Activated T-cell treated with anti-CD3 and anti-CD28 coated beads for 4 hours (primary cell): ENCODE measurements at regions not wholly inside any gene's neighbourhood (a gene's known extent, or its start where the extent isn't known, plus 50 kb on each side); places are given as distances from the start of the nearest gene placed in this dataset.
"Not testable (repeated sequence)": the region's sequence is repeated elsewhere in the genome, so short reads cannot be mapped to it uniquely, and the experiment has no call there.

ENCODE experiments used
- DNase-seq: peaks from one replicate; pipeline ENCODE4 v3.0.0-alpha.2; 2020

DNA sequence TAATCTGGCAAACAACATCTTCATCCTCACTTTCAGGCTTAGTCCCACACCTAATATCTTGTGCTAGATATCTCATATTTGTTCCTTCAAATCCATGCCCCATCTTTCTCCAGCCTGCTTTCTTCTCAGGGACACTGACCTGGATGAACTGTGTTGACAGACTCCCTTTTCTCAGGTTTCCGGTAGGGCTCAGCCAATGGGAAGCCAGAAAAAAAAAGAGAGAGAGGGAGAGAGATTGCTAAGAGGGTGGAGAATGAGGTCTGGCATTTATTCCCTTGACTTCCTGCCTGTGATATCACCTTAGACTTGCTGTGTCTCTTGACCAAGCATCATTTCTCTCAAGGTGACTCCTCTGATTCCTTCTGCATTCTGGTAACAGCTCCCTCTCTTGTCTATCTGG is 145.6 kb upstream of the ABI3BP start:
- no peak for DNase-seq

- no peak for DNase-seq
Observed at GRCh38 chr3:101134331-101134730, 141.1 kb upstream of the ABI3BP start.

- no peak for DNase-seq
Observed at GRCh38 chr3:101133652-101134051, 140.4 kb upstream of the ABI3BP start.

DNA sequence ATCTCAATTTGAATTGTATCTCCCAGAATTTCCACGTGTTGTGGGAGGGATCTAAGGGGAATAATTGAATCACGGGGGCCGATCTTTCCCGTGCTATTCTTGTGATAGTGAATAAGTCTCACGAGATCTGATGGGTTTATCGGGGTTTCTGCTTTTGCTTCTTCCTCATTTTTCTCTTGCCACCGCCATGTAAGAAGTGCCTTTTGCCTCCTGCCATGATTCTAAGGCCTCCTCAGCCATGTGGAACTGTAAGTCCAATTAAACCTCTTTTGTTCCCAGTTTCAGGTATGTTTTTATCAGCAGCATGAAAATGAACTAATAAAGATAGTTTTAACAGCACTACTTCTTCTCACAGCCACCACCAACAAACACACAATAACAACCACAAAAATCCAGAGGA is 140.0 kb upstream of the ABI3BP start:
- DNase-seq = not testable (repeated sequence)

GRCh38 chr3:101131767-101132166 is 138.5 kb upstream of the ABI3BP start:
- no peak for DNase-seq

- DNase-seq = no peak
Observed at GRCh38 chr3:101128786-101129185, 135.6 kb upstream of the ABI3BP start.

DNA sequence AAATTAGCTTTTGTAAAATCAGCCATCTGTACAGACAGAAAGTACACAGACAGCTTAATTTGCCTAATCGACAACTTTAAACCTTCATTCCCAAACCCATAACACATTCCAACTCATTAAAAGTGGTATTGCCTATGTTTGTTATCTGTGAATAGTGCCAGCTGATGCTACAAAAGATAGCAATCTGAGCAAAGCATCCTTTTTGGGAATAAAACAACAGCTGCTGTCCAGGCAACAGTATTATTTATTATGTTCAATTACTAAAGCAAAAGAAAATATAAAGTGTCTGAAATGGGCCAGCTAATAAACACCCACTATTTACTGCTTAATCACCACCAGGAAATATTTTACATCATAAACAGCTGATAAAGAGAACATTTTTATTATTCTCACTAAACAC is 134.8 kb upstream of the ABI3BP start:
- no peak for DNase-seq

DNA sequence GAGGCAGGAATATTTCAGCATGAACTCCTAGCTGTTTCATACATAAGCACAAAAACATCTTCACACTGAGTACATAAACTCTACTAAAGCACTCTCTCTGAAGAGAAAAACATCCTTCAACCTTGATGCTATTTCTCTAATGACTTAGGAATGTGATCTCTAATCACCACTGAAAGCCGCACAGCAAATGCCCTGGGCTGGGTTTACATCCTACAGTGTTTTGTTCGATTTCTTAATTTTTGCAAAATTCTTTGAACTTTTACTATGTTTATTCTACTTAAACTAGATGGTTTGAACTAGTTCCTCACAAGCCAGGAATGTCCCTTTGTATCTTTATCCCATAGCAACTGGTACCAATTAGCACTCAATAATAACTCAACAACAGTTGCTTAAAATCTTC is 130.9 kb upstream of the ABI3BP start:
- no peak for DNase-seq

DNA sequence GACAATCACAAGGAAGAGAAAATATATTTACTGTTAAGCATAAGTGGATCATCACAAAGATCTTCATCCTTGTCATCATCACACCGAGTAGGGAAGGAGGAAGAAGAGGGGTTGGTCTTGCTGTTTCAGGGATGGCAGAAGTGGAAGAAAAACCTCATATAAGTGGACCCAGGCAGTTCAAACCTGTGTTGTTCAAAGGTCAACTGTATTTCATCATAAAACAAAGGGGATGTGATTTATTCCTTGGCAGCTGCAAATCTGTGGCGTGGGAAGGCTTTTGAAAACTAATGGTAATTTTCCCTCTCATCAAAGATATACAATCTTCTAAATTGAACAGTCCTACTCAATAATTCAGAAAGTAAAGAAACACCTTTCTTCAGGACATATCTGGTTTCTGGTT is 129.9 kb upstream of the ABI3BP start:
- no peak for DNase-seq

- DNase-seq = no peak
Observed at GRCh38 chr3:101122681-101123080, 129.5 kb upstream of the ABI3BP start.

DNA sequence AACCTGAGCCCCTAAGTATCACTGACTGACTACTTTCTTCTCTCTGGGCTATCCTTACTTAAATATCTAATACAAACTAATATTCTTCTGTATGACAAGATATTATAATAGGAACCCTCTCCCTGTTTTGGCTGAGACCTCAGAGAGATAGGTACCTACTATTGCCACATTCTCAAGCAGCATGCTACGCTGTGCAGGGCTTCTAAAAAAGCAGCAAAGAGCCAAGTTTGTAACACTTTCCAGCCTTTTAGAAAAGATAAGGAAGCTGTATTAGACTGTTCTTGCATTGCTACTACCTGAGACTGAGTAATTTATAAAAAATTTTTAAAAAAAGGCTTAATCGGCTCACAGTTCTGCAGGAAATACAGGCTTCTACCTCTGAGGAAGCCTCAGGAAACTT is 126.8 kb upstream of the ABI3BP start:
- DNase-seq = no peak

DNA sequence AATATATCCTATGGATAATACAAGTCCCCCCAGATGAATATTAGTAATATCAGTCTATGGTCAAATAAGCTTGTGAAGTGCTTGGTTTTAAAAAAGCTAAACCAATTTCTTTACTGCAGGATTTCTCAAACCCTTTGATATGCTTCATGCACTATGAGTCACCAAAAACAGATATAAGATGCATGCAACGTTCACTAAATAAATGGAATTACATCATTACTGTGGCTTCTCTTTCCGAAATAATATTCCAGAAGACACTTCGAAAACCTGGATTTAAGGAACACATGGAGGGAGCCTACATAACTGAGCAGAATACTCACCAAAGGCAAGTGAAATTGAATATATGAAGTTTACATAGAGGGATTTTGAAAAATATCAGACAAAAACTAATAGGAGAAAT is 126.3 kb upstream of the ABI3BP start:
- no peak for DNase-seq

DNA sequence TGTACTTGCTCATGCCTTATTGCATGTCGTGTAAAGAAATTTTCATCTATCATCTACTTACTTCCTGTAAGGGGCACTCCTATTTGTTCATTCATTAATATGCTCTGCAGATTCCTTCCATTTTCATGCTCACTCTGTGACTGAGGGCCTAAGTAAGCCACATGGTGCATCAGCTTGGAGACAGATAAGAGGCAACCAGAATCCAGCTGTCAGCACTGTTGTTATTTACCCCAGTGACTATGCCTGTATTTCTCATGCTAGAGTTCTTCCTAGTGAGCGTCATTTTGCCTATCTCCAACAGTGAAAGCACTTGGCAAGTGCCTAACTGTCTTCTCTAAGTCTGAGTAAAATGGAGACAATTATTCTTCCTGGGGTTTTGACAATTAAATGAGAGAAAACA is 124.8 kb upstream of the ABI3BP start:
- no peak for DNase-seq

DNA sequence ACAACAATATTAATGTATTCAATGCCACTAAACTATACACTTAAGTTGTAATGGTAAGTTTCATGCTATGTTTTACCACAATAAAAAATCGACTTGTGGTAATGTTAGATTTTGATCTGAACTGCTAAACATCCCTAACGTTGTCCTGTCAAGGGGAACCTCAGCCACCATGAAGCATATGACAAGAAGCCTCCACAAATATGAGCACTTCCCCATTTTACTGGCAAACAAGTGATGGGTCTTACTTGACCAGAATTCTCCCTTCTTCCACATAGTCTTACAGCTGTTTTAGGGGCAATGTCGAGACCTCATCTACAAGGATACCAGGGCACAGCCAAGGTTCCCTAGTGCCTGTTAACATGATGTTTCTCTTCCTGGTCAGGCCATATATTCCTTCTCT is 124.2 kb upstream of the ABI3BP start:
- no peak for DNase-seq

DNA sequence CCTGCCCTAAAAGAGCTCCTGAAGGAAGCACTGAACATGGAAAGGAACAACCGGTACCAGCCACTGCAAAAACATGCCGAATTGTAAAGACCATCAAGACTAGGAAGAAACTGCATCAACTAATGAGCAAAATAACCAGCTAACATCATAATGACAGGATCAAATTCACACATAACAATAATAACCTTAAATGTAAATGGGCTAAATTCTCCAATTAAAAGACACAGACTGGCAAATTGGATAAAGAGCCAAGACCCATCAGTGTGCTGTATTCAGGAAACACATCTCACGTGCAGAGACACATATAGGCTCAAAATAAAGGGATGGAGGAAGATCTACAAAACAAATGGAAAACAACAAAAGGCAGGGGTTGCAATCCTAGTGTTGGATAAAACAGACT is 117.1 kb upstream of the ABI3BP start:
- DNase-seq = not testable (repeated sequence)

DNA sequence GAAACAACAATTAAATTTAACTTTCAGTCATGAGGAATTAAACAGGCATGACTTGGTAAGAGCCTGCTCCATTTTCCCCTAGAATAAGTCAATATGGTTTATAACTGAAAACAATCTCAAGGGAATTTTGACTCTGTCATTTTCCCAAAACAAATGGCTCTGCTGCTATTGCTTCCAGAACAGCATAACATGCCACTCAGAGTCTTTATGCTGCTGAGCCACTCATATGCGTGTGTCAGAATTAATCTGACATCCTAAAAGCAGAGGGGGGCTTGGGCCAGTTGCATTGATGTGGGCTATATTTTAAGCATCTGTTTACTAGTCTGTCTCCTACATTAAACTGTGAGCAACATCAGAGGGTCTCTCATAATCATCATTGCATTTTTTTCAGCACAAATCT is 111.1 kb upstream of the ABI3BP start:
- DNase-seq = no peak

GRCh38 chr3:101102678-101103296 is 109.6 kb upstream of the ABI3BP start:
- DNase-seq = no peak

- DNase-seq = no peak
Observed at GRCh38 chr3:101100361-101101009, 107.3 kb upstream of the ABI3BP start.

GRCh38 chr3:101099791-101100190 is 106.6 kb upstream of the ABI3BP start:
- no peak for DNase-seq

DNA sequence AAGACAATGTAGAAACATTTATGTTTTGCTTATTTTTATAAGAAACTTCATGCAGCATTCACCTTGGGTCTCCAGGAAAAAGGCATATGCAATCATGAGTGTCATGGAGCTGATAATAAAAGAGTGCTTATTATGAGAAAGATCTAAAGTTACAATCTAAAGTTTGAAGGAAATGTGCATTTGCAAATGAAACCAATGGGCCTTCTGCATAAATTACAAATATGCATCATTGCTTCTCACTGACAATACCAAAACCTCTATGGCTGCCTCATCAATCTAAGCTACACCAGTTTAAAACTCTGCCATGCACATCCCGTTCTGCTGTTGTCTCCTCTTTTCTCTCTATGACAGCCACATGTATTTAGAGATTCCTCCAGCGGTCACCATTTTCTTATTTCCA is 103.2 kb upstream of the ABI3BP start:
- no peak for DNase-seq

GRCh38 chr3:101095693-101096430 is 102.6 kb upstream of the ABI3BP start:
- DNase-seq = no peak

DNA sequence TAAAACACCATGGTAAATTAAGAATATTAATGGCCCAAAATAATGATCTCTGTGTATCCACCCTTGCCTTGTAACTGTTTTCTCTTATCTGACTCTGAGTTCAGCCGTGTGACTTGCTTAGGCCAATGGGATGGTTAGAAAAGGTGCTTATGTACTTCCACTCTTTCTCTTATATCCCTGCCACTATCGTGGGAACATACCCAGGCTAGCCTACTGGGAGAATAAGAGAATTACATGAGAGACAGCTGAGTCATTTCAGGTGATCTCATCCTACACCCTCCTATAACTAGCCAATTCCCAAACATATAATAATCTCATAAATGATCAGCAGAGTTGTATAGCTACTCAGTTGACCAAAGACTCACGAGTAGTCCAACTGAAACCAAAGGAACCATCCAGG is 98.3 kb upstream of the ABI3BP start:
- no peak for DNase-seq

DNA sequence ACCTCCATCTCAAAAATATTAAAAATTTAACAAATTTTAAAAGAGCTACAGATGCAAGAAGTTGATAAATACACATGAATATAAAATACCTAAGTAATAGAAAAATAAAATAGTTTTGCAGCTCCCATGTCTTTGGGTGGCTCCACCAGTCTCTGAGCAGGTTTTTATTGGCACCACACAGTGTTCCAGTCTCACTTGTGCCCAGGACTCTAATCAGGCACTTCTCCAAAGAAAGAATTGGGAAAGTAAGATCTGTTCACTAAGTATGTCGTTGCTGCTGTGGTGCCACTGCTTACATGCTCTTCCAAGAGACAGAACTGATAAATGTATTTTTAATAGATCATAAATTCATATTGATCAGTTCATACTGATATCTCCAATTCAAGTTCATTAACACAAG is 92.5 kb upstream of the ABI3BP start:
- no peak for DNase-seq

DNA sequence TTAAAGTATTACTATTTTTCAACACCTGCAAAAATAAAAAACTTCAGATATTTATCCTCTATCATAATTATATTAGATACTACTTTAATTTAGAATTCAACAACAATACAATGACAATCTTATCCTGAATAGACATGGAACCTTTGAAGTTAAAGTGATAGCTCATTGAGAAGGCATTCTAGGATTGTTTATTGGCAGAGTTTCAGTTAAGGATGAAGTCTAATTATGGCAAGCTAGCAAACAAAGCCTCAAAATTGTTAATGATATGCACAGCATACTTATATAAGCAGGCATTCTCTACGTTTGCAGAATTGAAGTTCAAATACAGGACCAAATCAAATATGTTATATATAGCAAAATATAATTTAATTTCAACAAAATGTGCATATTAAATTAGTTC is 91.2 kb upstream of the ABI3BP start:
- no peak for DNase-seq

GRCh38 chr3:101081999-101082398 is 88.8 kb upstream of the ABI3BP start:
- DNase-seq = no peak
